ENCODE measurements at regions not wholly inside any gene's neighbourhood (a gene's known extent, or its start where the extent isn't known, plus 50 kb on each side); places are given as distances from the start of the nearest gene placed in this dataset.

DNA sequence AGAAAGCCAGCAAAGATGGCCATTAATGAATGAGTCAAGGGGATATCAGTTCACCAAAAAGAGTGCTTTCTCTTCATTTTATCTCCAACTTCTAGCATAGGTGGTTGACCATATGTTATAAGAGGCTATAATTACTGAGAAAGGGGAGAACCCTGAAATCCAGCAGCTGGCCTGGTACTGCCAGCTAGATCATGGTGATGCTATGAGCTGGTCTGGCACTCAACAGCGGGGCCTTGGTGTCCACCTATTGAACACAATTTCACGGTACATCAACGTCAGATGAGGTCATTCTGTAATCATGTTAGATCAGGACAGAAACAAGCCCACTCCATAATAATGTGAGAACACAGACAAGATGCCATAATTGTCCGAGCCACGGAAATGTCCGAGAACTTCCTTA lies 1644.8 kb upstream of the PCDH7 start:
- CTCF ChIA-PET = no interaction called here
- Histone ChIP-seq H3K4me3 (no peak overlapping the region), H3K27ac (no peak overlapping the region), H3K4me2 (no peak overlapping the region), H3K9me3 (no peaks in the 10 kb centered on the region), H3K4me1 (no peaks in the 10 kb centered on the region)
- FAIRE-seq (no peak), ATAC-seq (no peak), DNase-seq (ENCODE audit: low read depth in 1 of 2, low spot score in 1 of 2) (no peak)
- no peak for TF ChIP-seq MYC (IDR thresholded peaks at IDR 0.05; ENCODE audit: borderline replicate concordance, low read length)
- TF ChIP-seq EHF (CRISPR knock-in tag; IDR thresholded peaks at IDR 0.05) = no peak
- TF ChIP-seq CEBPB (IDR thresholded peaks at IDR 0.05) = no peak
- no peak for TF ChIP-seq CHD2 (IDR thresholded peaks at IDR 0.05; ENCODE audit: low read length, partially characterized antibody)
- no peak for TF ChIP-seq HOXB13 (CRISPR knock-in tag; IDR thresholded peaks at IDR 0.05; ENCODE audit: low read depth)
- TF ChIP-seq JUNB (IDR thresholded peaks at IDR 0.05) = no peak
- TF ChIP-seq EHMT2 (IDR thresholded peaks at IDR 0.05; ENCODE audit: low read depth) = no peak
- no peak for TF ChIP-seq RCOR1 (IDR thresholded peaks at IDR 0.05; ENCODE audit: low read depth, low read length)
- TF ChIP-seq BCL3 (IDR thresholded peaks at IDR 0.05) = no peak
- no peak for TF ChIP-seq NFE2L2 (conservative IDR thresholded peaks at IDR 0.05; ENCODE audit: low read length)
- no peak for TF ChIP-seq KDM5A (IDR thresholded peaks at IDR 0.05)
- TF ChIP-seq CHD4 (IDR thresholded peaks at IDR 0.05; ENCODE audit: borderline replicate concordance) = no peak
- no peak for TF ChIP-seq RAD21 (conservative IDR thresholded peaks at IDR 0.05 in 1 of 2, IDR thresholded peaks at IDR 0.05 in 1 of 2)
- POLR2A ChIA-PET = no interaction called here
- WGBS (ENCODE audit: missing lambda C conversion rate) = 55% methylated on average over 6 of the region's 6 CpGs

- H3K9me3 ChIP-seq = no peaks in the 10 kb centered on the region
- ATAC-seq (no peak), DNase-seq (ENCODE audit: low read depth in 1 of 2, low spot score in 1 of 2) (no peak), FAIRE-seq (no peak)
- no peak overlapping the region for H3K27ac ChIP-seq
- WGBS (ENCODE audit: missing lambda C conversion rate) = 24% methylated on average over 2 of the region's 2 CpGs
- TF ChIP-seq FOSB (CRISPR knock-in tag; IDR thresholded peaks at IDR 0.05) (no peak), RNF2 (IDR thresholded peaks at IDR 0.05; ENCODE audit: borderline replicate concordance, low read depth) (no peak), MAZ (IDR thresholded peaks at IDR 0.05; ENCODE audit: borderline replicate concordance, low read depth, low read length) (no peak), KDM1A (IDR thresholded peaks at IDR 0.05; ENCODE audit: low read depth) (no peak), HEYL (CRISPR knock-in tag; IDR thresholded peaks at IDR 0.05) (no peak), RFX5 (IDR thresholded peaks at IDR 0.05) (no peak), SREBF2 (IDR thresholded peaks at IDR 0.05) (no peak), POLR2AphosphoS2 (conservative IDR thresholded peaks at IDR 0.05; ENCODE audit: low read length) (no peak), CBX8 (IDR thresholded peaks at IDR 0.05) (no peak), GATA3 (IDR thresholded peaks at IDR 0.05; ENCODE audit: borderline replicate concordance) (no peak), CHD2 (IDR thresholded peaks at IDR 0.05; ENCODE audit: low read length, partially characterized antibody) (no peak), MAFK (IDR thresholded peaks at IDR 0.05; ENCODE audit: partially characterized antibody) (no peak), CEBPB (IDR thresholded peaks at IDR 0.05) (no peak), USF2 (IDR thresholded peaks at IDR 0.05) (no peak), SMC3 (IDR thresholded peaks at IDR 0.05) (no peak), NFE2L2 (conservative IDR thresholded peaks at IDR 0.05; ENCODE audit: low read length) (no peak), HOXA7 (CRISPR knock-in tag; IDR thresholded peaks at IDR 0.05) (no peak)
- TF ChIP-seq, protein P1, sequence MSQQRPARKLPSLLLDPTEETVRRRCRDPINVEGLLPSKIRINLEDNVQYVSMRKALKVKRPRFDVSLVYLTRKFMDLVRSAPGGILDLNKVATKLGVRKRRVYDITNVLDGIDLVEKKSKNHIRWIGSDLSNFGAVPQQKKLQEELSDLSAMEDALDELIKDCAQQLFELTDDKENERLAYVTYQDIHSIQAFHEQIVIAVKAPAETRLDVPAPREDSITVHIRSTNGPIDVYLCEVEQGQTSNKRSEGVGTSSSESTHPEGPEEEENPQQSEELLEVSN (IDR thresholded peaks at IDR 0.05; ENCODE audit: borderline replicate concordance, low read depth) = no peak
- ChIA-PET CTCF (no interaction called here), POLR2A (no interaction called here)
- no peaks in the 10 kb centered on the region for H3K4me1 ChIP-seq
- H3K4me2 ChIP-seq = no peak overlapping the region
- no peak overlapping the region for H3K4me3 ChIP-seq
Measured at GRCh38 chr4:29079260-29079659, 1640.9 kb upstream of the PCDH7 start.
